GM20000 (cell line): ENCODE measurements at regions not wholly inside any gene's neighbourhood (a gene's known extent, or its start where the extent isn't known, plus 50 kb on each side); places are given as distances from the start of the nearest gene placed in this dataset.

Experiments
- DNase-seq: peaks from one replicate; pipeline ENCODE4 v3.0.0; 2012; ENCODE audit warnings: low spot score
- TF ChIP-seq, protein P1 (sequence below): IDR thresholded peaks from 2 replicates; pipeline ENCODE4 v1.5.1; 2012; ENCODE audit warnings: mild to moderate bottlenecking, control low read depth; ENCODE audit errors: extremely low read depth, missing control alignments

- TF ChIP-seq, protein P1, sequence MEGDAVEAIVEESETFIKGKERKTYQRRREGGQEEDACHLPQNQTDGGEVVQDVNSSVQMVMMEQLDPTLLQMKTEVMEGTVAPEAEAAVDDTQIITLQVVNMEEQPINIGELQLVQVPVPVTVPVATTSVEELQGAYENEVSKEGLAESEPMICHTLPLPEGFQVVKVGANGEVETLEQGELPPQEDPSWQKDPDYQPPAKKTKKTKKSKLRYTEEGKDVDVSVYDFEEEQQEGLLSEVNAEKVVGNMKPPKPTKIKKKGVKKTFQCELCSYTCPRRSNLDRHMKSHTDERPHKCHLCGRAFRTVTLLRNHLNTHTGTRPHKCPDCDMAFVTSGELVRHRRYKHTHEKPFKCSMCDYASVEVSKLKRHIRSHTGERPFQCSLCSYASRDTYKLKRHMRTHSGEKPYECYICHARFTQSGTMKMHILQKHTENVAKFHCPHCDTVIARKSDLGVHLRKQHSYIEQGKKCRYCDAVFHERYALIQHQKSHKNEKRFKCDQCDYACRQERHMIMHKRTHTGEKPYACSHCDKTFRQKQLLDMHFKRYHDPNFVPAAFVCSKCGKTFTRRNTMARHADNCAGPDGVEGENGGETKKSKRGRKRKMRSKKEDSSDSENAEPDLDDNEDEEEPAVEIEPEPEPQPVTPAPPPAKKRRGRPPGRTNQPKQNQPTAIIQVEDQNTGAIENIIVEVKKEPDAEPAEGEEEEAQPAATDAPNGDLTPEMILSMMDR: no peak
- no peak for DNase-seq
Observed at GRCh38 chr3:174505266-174505665, 353.9 kb upstream of the NAALADL2 start.

- no peak for DNase-seq
- TF ChIP-seq, protein P1: no peak
Observed at GRCh38 chr3:174524203-174524602, 334.9 kb upstream of the NAALADL2 start.

GRCh38 chr3:174529298-174529697, 329.8 kb upstream of the NAALADL2 start:
- DNase-seq: no peak
- TF ChIP-seq, protein P1: no peak

DNA sequence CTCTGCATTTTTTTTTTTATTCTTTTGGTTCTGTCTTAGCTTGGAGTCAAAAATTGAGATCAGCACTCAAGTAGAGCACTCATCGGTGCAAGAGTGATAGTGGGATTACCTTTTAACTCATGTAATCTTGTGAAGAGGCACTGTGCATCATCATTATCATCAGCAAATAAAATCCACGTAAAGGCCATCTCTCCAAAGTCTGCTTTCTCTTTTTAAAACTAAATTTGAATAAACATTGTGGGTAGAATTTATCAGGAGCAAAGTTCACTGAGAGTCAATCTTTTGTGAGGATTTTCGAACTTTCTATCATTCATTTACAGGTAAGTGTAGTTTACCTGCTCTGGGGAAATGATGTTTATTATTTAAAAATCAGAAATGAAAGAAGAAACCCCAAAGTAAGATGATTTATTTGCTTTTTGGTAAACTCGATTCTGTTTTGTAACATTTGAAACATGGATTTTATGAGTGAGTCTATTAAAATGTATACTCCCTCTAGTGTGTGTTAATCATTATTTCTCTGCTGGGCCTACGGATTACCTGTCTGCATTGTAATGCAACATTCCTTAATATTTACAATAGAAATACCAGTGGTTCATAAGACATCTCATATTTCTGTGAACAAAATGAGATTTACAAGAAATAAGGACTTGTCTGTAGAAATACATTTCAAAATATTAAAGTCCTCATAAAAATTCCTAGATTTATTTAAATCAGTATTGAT, 327.7 kb upstream of the NAALADL2 start:
- TF ChIP-seq, protein P1: no peak
- DNase-seq: no peak

GRCh38 chr3:174532216-174532615, 326.9 kb upstream of the NAALADL2 start:
- TF ChIP-seq, protein P1: no peak

GRCh38 chr3:174532776-174533175, 326.4 kb upstream of the NAALADL2 start:
- DNase-seq: no peak
- TF ChIP-seq, protein P1: no peak

More at GRCh38 chr3:174532216-174532615, 326.9 kb upstream of the NAALADL2 start:
- DNase-seq: no peak

GRCh38 chr3:174533286-174533685, 325.8 kb upstream of the NAALADL2 start:
- DNase-seq: no peak
- TF ChIP-seq, protein P1: no peak
